ENCODE measurements at regions not wholly inside any gene's neighbourhood (a gene's known extent, or its start where the extent isn't known, plus 50 kb on each side); places are given as distances from the start of the nearest gene placed in this dataset.

DNA sequence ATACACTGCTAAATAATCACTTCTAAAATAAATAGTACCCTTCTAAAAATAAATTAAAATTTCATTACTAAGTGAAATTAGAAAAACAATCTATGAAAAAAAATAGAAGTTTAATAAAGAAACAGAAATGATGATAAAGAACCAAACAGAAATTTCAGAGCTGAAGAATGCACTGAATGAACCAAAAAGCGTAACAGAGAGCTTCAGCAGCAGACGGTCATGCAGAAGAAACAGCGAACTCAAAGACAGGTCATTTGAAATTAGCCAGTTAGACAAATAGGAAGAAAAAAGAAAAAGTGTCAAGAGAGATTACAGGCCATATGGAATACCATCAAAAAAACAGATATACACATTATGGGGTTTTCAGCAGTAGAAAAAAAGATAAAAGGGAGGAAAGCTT, 706.7 kb downstream of the TBC1D32 start:
- no peak for DNase-seq (ENCODE audit: low spot score)

DNA sequence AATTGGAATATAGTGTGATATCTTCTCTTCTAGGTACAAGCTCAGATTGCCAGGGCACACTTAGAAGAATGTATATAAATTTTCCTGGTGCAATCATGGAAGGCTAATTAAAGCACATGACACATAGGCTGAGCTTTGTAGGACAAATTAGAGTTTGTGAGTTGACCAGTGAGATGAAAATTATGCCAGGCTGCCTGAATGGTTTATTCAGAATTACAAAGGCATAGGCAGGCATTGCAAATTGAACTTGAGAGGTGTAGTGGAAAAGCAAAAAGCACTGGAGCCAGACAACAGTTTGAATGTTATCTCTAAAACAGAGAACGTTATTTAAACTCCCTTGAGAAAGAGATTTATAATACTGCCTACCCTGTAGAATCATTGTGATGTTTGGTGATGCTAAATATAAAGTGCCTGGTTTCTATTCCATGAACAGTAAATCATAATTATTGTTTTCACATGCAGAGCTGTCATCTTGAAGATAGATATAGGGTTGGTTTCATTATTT, 712.1 kb downstream of the TBC1D32 start:
- no peak for DNase-seq (ENCODE audit: low spot score)

DNA sequence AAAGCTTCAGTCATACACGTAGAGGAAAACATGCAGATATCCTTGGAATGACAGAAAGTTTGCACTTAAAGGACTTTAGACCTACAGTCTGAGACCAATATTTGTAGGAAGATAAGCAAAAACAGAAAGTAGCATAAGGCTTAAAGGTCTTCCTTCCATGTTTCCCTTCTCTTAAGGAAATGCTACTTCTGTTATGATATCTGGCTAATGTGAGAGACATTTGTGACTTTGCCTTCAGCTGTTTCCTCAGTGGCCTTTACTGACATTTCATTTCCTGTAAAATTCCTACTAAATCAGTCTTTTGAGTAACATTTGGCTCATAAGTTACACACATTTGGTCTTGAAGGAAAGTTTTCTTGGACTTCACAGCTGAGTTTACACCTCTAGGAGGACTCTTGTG, 713.4 kb downstream of the TBC1D32 start:
- DNase-seq (ENCODE audit: low spot score) = no peak

DNA sequence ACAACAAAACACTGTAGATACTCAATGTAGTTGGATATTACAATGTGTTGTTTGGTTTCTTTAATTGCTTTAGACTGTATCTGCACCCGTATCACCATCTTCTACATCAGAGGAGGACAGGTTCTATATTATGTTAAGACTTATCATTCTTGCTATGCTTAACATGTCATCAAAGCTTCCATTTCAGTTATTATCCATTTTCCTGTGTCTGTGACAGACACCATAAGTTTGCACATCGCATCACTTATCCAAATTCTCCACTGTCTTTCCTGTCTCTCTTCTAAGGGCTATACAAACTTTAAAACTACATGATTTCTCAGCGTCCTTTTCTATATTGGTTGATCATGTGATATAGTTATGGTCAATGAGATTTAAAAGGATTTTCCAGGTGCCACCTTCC, 719.0 kb downstream of the TBC1D32 start:
- no peak for DNase-seq (ENCODE audit: low spot score)

DNA sequence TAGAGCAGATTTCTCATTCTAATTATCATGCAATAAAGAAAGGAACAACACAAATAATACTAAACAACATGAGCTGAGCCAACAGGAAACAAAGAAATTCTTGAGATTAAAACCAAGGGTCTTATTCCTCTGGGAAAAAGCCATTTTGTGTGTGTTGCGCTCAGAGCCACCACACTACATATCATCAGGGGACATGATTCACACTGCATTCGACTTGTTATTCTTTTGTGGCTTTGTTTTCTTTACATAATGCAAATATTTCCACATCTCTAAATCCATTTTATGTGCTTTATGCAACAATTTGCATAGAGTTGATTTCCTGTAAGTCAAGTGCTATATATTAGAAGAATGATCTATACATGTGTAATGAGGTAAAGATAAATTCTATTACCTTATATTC, 719.6 kb downstream of the TBC1D32 start:
- DNase-seq (ENCODE audit: low spot score) = no peak

DNA sequence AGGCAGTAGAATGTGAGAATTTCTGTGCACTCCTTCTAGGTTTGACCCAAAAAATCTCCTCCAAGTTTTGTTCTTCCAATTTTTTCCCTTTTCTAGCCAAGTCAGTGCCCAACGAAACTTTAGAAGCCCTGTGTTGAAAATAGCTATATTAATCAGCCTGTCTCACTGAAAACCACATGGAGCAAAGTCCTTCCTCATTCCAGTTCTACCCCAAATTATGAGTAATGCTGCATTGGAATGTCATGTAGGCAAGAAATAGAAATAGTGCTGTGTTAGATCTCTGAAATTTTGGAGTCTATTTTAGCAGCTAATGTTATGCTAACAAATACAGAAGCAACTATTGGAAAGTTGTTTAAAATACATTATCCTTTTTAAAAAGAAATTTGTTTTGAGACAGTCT, 725.5 kb downstream of the TBC1D32 start:
- no peak for DNase-seq (ENCODE audit: low spot score)

DNA sequence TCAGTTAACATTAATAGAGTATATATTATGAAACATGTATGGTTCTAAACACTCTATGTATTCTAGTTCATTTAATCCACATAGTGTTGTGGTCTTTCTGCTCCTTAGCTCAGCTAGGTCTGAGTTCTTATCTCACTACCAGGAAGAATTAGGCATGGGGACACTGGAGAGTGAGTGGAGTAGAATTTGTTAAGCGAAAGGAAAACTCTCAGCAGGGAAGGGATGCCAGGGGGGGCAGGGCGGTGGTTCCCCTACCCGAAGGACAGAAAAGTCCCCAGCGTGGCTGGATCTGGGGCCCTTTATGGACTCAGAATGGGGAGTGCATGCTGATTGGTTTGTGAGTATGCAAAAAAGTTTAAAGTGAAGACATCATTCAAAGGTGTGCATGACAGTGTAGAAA, 727.5 kb downstream of the TBC1D32 start:
- DNase-seq (ENCODE audit: low spot score) = no peak

DNA sequence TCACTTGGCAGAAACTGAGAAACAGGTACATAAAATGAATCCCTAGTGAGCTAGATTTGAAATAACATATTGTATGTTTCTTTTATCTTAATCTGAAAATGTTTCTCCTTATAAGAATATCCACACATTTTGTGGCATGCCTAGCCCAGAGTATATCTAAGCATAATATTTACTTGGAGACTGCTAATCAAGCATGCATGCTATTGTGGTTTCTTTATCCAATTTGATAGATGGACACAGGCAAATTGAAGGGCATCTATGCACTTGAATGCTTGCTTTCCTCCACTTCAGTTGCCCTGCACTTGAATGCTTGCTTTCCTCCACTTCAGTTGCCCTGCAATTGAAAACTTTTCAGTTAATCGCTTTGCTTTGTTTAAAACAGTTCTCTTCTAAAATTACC, 729.8 kb downstream of the TBC1D32 start:
- DNase-seq (ENCODE audit: low spot score) = no peak

DNA sequence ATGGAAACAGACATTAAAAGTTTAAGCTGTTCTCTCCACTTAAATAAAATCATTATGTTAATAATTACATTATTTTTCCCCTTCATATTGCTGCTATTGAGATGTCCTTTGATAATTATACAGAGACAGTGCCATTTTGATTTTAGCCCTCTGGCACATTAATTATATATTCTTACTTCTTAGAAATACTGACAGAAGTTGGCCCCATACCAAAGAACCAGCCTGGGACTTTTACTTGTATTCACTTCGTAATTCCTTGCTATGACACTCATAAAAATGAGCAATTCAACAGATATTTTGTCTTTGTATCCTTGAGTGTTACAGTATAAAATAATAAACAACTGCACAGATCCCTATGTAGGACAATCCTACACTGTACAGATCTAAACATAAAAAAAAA, 743.7 kb downstream of the TBC1D32 start:
- DNase-seq (ENCODE audit: low spot score) = no peak

DNA sequence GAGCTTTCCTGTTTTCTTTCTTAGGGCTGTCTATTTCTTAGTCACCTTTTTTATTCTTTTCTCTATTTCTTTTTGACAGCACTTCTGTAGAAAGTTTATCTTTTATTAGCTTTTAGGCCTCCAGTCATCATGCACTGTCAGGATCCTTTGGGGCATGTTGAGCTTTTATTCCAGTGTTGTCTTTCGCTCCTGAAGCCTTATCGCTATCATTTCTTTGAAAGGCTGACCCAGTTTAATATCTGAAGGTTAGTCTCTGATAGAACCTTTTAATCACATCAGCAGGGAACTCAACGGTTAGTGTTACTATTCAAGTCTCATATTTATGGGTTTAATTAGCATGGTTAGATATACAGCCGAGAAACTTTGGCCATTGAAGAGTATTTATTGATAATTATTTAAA, 745.9 kb downstream of the TBC1D32 start:
- no peak for DNase-seq (ENCODE audit: low spot score)

DNA sequence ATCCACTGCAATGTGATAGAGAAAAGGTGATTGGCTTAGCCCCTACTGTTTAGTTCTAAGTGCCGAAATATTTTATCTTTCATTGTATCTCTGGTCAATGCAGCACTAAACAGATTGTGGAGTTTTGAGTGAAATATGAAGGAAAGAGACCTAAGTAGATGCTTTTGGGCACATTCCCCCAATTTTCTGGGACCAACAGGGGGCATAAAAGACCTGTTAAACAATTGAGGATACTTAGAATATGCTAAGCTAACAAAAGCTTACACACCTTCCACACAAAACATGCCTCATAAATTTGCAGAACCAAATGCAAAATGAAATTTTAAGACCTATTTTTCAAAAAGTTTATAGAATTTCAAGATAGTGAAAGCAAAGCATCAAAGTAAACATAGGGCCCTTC, 746.9 kb downstream of the TBC1D32 start:
- no peak for DNase-seq (ENCODE audit: low spot score)

DNA sequence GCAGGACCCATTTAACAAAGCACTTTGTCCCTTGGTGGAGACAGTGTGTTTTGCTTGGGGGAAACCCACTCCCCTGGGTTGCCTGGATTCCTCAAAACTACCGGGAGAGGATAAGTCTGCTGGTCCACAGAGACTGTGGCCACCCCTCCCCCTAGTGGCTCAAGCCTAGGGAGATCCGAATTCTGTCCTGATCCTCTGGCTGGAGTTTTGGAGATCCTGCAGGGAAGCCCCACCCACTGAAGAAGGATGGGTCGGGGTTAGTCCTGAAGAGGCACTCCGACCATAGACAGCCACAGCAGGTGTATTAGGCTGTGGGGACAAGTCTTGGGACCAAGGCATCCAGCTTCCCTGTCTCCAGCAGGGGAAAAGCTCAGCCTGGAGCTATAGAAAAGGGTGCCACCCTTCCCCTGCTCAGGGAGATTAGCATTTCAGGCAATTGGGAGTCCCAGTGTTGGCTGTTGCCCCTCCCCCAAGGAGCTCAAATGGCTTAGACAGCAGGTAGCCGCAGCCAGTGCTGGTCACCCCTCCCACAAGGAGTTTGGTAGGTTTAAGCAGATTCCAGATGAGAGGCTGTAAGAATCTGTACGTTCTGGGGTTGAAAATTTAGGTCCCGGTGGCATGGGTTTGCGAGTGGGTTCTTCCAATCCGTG, 750.0 kb downstream of the TBC1D32 start:
- DNase-seq (ENCODE audit: low spot score) = no peak

DNA sequence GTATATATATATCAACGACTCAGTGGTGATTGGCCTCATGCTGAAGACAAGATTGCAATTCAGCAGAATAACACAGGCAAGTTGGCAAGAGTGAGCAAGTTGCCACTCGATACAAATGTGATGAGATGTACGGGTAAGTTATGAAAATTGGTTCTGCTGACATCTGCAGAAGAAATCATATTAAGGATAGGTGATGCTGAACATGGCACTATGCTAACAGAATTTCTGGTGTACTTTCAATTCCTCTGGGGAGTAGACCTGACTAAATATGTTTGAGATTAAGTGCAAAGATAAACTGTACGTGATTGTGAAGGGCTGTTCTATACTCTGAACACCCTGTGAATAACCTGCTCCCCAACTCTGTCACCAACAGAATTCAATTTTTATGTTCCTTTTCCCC, 758.2 kb downstream of the TBC1D32 start:
- no peak for DNase-seq (ENCODE audit: low spot score)

DNA sequence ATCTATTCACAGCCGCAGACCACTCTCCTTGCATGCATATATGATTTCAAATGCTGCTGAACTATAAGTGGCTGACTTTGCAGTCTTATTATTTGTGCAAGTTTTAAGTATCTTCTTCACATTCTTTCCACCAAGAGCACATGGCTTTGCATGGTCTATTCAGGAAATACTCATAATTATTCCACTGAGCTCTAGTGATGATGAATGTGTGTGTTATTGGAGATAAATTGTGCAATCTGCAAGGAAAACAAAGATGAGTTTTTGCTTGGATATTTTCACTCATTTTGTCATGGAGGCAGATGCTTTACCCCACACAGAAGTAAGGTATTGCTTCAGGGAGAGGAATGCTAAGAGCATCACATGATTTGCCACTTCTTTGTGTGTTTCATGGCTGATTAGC, 764.6 kb downstream of the TBC1D32 start:
- DNase-seq (ENCODE audit: low spot score) = no peak

DNA sequence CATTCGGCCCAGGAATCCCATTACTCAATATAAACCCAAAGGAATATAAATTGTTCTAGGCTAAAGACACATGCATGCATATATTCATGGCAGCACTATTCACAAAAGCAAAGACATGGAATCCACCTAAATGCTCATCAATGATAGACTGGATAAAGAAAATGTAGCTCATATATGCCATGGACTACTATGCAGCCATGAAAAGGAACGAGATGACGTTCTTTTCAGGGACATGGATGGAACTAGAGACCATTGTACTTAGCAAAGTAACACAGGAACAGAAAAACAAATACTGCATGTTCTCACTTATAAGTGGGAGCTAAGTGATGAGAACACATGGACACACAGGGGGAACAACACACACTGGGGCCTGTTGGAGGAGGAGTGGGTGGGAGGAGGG, 769.5 kb downstream of the TBC1D32 start:
- no peak for DNase-seq (ENCODE audit: low spot score)

DNA sequence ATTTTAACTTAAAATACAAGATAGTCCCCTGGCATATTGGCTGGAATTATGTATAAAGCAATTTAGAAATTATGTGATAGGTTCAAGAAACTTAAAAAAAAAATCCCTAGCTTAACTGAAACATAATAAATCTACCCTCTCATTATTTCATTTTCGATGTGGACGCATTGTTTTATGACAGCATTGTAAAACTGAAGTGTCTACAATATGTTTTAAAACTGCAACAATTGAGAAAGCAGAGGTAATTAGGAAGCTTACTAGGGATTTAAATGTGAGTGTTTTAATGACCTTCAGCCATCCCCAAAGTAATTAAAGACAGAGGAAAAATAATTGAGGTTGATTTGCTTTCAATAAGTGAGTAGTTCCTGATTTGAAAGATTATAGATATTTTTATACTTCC, 776.0 kb downstream of the TBC1D32 start:
- DNase-seq (ENCODE audit: low spot score) = no peak

DNA sequence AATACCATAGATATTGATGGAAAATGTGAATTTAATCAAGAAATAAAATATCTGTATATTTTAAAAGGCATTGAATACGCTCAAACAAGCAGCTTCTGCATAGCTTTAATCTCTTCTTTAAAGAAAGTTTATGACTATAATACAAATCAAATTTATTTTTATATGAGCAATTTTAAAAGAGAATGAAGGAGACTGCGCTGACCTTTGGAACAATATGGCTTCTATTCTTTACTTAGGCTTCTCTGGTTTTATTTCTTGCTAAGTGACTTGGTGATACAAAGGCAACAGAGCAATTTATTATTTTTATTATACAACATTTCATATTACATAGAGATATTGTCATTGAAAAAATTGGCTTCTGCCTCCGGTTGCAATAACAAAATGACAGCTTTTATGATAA, 776.7 kb downstream of the TBC1D32 start:
- DNase-seq (ENCODE audit: low spot score) = no peak

DNA sequence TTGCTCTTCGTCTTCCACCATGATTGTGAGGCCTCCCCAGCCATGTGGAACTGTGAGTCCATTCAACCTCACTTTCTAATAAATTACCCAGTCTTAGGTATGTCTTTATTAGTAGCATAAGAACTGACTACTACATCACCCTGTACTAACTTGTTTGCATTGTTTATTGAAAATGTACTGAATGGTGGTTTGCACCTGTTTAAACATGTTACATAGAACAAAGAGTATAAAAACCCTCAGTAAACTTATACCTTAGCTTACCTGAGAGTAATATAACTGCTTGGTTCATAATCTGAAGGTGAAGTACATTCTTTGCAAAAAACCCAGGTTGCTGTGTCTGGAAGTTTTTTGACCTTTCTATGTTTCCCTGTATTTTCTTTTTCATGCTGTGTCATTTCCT, 777.8 kb downstream of the TBC1D32 start:
- DNase-seq (ENCODE audit: low spot score) = no peak

DNA sequence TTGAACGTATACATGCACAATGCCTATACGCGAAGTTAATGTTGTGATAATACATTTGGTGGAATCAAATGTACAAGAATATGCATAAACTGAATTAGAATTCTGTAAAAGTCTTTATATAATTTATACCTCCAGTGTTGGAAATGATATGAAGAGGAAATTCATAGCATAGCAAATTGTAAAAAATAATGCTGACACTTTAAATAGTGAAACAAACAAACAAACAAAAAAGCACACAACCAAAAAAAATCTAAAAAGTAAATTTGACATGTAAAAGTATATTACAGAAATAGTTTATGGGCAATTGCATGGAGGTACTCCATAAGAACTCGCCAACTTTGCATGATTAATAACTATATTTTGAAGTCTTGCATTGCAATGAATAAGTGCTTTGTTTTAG, 780.9 kb downstream of the TBC1D32 start:
- DNase-seq (ENCODE audit: low spot score) = no peak

DNA sequence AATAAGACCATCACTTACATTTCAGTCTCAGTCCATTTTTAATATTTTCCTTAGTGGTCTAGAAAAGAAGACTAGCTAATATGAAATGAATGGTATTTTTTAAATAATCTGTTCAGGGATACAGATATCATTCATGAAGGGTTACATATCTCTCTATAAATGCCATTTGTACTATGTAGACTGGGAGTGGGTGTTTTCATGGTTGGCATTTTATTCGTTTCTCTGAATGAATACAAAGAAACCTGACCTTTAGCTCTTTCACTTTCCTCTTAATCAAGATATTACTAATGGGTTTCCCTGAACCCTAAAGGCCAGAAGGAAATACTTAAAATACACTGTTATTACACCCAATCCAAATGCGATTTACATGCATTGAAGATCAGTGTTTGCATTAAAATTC, 788.9 kb downstream of the TBC1D32 start:
- no peak for DNase-seq (ENCODE audit: low spot score)

DNA sequence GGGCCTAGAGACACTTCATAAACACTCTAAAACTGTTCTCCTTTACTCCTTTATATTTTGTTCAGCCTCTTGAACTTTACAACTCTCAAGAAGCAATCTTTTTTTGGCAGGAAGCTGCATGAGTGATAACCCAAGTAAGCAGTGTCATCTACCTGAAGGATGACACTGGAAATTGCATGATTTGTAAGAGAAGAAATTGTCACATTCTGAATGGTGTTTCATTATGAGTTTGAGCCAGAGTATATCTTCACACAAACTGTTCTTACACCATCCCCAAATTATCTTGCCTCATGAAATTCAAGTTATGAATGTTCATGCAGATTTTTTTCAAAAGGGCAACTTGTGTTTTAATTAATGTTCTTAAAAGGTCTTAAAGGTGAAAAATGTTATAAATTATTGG, 799.3 kb downstream of the TBC1D32 start:
- no peak for DNase-seq (ENCODE audit: low spot score)

DNA sequence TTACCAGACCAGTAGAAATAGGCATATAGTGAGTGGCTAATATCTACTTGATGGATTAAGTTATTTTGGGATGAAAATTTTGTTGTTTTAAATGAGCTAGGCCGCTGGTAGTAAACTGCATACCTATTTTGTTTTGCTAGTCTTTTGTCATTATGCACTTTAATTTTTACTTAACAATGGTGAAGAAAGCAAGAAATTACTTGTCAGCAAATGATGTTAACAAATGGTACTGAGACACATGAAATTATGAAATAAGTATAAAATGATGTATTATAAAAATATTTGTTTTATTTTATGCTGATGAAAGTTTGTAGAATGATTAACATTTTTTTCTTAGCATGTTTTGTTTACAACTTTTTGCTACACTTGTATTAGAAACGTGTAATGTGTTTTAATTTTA, 807.7 kb downstream of the TBC1D32 start:
- no peak for DNase-seq (ENCODE audit: low spot score)

DNA sequence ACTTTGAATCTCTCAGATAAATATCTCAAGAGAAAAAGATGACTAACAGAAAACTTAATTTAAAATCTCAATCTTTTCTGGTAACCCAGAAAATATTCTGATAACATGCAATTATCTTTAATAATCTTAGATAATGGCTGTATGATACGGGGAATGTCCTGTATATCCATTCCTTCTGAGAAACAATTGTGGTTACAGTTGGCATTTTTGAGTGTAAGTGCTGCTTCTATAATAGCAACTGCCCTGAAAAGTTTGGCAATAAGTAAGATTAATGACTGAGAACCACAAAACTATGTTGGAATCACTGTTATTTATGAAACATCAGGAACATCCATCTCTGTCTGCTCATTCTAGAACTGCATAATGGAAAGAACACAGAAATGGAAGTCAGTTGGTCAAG, 819.7 kb downstream of the TBC1D32 start:
- no peak for DNase-seq (ENCODE audit: low spot score)

DNA sequence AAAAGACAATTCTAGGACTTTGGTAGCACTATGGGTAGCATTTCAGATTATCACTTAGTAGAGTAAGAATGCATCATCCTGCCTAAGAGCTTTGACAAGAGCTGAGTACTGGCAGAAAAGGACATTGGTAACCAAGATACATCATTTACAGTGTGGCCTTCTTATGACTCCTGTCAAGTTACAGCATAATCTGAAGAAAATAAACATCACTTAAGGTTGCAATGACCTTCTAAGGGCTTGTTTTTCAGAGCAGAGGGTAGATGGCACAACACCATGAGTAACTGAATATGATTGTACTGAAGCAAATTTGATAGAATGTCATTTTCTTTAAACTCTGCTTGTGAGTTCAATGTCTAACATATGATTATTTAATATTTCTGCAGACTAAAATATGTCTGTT, 822.6 kb downstream of the TBC1D32 start:
- no peak for DNase-seq (ENCODE audit: low spot score)

DNA sequence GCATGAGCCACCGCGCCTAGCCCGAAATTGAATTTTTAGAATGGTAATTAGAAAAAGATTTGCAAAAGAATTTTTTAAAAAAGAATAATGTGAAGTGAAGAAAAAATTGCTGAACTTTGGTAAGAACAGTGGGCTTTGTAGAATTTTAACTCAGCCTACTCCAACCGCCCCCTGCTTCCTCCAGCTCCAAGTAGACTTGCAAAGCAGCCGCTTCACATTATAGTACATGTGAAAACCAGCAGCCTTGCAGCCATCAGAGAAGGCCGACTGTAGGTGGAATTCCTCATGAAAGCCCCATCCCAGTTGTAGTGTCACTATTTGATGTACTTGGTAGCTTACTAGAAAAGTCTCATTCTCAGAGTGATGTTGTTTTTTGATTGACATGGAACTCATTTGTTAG, 835.6 kb downstream of the TBC1D32 start:
- DNase-seq (ENCODE audit: low spot score) = peak; percentile 75
